Pancreas (tissue), 10 donors: ENCODE measurements at regions not wholly inside any gene's neighbourhood (a gene's known extent, or its start where the extent isn't known, plus 50 kb on each side); places are given as distances from the start of the nearest gene placed in this dataset.
"Not testable (repeated sequence)": the region's sequence is repeated elsewhere in the genome, so short reads cannot be mapped to it uniquely, and the experiment has no call there.

ENCODE experiments used
- ATAC-seq, 4 donors: fragments of 200-7000 bp; cut with Tn5 transposase; one replicate each; pipeline versions ENCODE4 v1.8.0 to v1.9.1; 2020; ENCODE audit warnings: mild to moderate bottlenecking in 4 of 4, moderate library complexity in 4 of 4
- DNase-seq, 6 donors: peaks; one replicate each; pipeline ENCODE4 v3.0.0-alpha.2; 2020
- FAIRE-seq: peaks from 2 replicates; lab custom pipeline; 2012; peaks lifted over from hg19 to GRCh38; lab: Jason Lieb, UNC
- H3K27ac ChIP-seq, 4 donors: fragments of 200-600 bp; sonication (generic); 1 replicate in 3 of 4; 2 replicates in 1 of 4; pipeline versions ENCODE4 v1.5.0 to v1.8.0; 2020
- H3K27me3 ChIP-seq, 4 donors: fragments of 200-600 bp; one replicate each; pipeline ENCODE4 v1.8.0; 2021
- H3K36me3 ChIP-seq, 3 donors: fragments of 200-600 bp; sonication (generic) in 1 of 3; one replicate each; pipeline versions ENCODE4 v1.5.0 to v1.8.0; 2020 to 2021
- H3K4me1 ChIP-seq, 3 donors: fragments of 200-600 bp; one replicate each; pipeline ENCODE4 v1.8.0; 2021
- H3K4me3 ChIP-seq, 4 donors: fragments of 200-600 bp; sonication (generic) in 2 of 4; one replicate each; pipeline versions ENCODE4 v1.5.0 to v1.8.0; 2020 to 2021
- H3K9me3 ChIP-seq, 4 donors: fragments of 200-600 bp; one replicate each; pipeline ENCODE4 v1.8.0; 2021
- WGBS, 2 donors: extraction: QIAGEN DNeasy Blood & Tissue Kit; methylation state at CpG; one replicate each; pipeline ENCODE4 v1.1.7; 2013; 5-methylcytosine and 5-hydroxymethylcytosine counted together
- intact Hi-C, 3 donors: fragments of 100-400 bp; cut with DNase I; formaldehyde crosslinking; loops; one replicate each; pipeline versions ENCODE4 v1.11.1 to v1.14.2; 2022
- TF ChIP-seq, protein P1 (sequence below), 4 donors: fragments of 200-600 bp; sonication (generic) in 3 of 4; IDR thresholded peaks; one replicate each; pipeline versions ENCODE4 v1.5.0 to v1.8.0; 2021; ENCODE audit warnings: antibody characterized with exemption in 4 of 4
- donor health status: healthy with polysubstance abuse.
- donor health status: DM: no; HTN: no; CAD: no; lungs with moderate emphysema.
- donor health status: DM: no; HTN: no; CAD: no.
- donor health status: control.
- donor health status: control.
- donor health status: Bipolar disorder and iron deficiency.
- donor health status: DM: yes; HTN: yes; CAD: no.
- donor health status: DM: no; HTN: no; CAD: no.
- donor health status: DM: no; HTN: no; CAD: no.
- donor health status: DM: yes; HTN: yes; CAD: no.

DNA sequence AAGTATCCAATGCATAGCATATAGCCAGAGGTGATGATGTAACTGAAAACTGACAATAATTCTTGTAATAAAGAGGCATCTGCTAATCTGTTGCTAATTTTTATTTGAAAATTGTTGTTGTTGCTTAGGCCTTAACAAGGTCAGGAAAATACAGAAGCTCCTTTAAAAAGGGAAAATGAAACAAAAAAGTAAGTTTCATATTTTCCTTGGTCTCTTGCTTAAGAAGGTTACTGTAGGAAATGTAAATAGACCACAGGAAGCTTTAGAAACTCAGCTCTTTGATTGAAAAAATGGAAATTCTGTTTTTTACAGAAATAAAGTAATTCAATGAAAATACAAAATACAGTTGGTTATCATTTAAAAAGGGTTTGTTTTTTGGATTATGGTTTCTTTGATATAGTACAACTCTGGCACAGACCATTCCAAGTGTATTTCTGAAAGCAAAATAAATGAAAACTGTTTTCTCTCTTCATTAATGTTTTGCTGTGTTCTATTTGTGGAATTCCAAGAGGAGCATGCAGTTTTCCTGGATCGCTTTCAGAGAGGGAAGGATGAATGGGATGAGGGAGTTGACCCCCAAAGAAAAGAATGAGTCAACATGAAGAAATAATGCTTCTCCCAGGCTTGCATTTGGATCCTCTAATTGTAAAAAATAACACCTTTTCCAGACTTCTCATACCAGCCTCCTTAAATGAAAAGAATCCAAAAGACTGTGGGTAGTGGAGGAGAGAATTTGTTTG is 398.0 kb upstream of the FAR2 start:
- DNase-seq (no peak), ATAC-seq (no peak), FAIRE-seq (no peak)
- TF ChIP-seq, protein P1, sequence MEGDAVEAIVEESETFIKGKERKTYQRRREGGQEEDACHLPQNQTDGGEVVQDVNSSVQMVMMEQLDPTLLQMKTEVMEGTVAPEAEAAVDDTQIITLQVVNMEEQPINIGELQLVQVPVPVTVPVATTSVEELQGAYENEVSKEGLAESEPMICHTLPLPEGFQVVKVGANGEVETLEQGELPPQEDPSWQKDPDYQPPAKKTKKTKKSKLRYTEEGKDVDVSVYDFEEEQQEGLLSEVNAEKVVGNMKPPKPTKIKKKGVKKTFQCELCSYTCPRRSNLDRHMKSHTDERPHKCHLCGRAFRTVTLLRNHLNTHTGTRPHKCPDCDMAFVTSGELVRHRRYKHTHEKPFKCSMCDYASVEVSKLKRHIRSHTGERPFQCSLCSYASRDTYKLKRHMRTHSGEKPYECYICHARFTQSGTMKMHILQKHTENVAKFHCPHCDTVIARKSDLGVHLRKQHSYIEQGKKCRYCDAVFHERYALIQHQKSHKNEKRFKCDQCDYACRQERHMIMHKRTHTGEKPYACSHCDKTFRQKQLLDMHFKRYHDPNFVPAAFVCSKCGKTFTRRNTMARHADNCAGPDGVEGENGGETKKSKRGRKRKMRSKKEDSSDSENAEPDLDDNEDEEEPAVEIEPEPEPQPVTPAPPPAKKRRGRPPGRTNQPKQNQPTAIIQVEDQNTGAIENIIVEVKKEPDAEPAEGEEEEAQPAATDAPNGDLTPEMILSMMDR (IDR thresholded peaks at IDR 0.05): no peak
- no peak overlapping the region for H3K4me3 ChIP-seq
- H3K27ac ChIP-seq: no peak overlapping the region
- intact Hi-C loops: no loop called here
- no peaks in the 10 kb centered on the region for H3K36me3 ChIP-seq
- no peaks in the 10 kb centered on the region for H3K9me3 ChIP-seq
- H3K4me1 ChIP-seq: no peaks in the 10 kb centered on the region
- 81 to 93% methylated on average over 1 of the region's 1 CpG for WGBS, 2 donors
- no peaks in the 10 kb centered on the region for H3K27me3 ChIP-seq

DNA sequence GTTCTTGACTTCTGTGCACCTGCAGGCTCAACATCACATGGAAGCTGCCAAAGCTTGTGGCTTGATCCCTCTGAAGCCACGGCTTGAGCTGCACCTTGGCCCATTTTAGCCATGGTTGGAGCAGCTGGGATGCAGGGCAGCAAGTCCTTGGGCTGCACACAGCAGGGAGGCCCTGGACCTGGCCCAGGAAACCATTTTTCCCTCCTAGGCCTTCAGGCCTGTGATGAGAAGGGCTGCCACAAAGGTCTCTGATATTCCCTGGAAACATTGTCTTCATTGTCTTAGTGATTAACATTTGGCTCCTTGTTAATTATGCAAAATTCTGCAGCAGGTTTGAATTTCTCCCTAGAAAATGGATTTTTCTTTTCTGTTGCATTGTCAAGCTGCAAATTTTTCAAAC is 394.1 kb upstream of the FAR2 start:
- ATAC-seq: no peak
- DNase-seq: no peak
- WGBS, 2 donors: 19 to 27% methylated on average over 1 of the region's 1 CpG
- TF ChIP-seq, protein P1 (IDR thresholded peaks at IDR 0.05): no peak
- no peak for FAIRE-seq
- Histone ChIP-seq H3K27ac (no peak overlapping the region), H3K9me3 (no peaks in the 10 kb centered on the region), H3K4me3 (no peak overlapping the region), H3K4me1 (no peaks in the 10 kb centered on the region), H3K27me3 (no peaks in the 10 kb centered on the region), H3K36me3 (no peaks in the 10 kb centered on the region)
- intact Hi-C loops: no loop called here

DNA sequence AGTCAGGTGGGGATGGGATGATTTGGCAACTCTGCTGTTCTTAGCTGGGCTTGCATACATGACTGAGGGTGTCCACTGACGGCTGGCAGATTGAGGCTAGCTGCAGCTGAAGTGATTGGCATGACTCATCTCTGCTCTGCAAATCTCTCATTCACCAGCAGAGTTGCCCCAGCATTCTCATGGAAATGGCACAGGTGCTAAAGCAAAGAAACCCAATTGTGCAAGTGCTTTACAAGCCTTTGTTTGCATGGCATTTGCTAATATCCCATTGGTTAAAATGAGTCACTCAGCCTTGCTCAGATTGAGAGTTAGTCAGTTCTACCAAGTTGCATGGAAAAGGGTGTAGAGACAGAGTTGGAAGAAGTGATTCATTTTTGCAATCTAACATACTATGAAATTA is 389.7 kb upstream of the FAR2 start:
- no peak for DNase-seq
- no peak for ATAC-seq
- H3K36me3 ChIP-seq: no peaks in the 10 kb centered on the region
- 36 to 44% methylated on average over 1 of the region's 1 CpG for WGBS, 2 donors
- H3K4me1 ChIP-seq: no peaks in the 10 kb centered on the region
- H3K4me3 ChIP-seq: no peak overlapping the region
- H3K27me3 ChIP-seq: no peaks in the 10 kb centered on the region
- H3K27ac ChIP-seq: no peak overlapping the region
- intact Hi-C loops: no loop called here
- TF ChIP-seq, protein P1 (IDR thresholded peaks at IDR 0.05): no peak
- H3K9me3 ChIP-seq: no peaks in the 10 kb centered on the region
- no peak for FAIRE-seq

DNA sequence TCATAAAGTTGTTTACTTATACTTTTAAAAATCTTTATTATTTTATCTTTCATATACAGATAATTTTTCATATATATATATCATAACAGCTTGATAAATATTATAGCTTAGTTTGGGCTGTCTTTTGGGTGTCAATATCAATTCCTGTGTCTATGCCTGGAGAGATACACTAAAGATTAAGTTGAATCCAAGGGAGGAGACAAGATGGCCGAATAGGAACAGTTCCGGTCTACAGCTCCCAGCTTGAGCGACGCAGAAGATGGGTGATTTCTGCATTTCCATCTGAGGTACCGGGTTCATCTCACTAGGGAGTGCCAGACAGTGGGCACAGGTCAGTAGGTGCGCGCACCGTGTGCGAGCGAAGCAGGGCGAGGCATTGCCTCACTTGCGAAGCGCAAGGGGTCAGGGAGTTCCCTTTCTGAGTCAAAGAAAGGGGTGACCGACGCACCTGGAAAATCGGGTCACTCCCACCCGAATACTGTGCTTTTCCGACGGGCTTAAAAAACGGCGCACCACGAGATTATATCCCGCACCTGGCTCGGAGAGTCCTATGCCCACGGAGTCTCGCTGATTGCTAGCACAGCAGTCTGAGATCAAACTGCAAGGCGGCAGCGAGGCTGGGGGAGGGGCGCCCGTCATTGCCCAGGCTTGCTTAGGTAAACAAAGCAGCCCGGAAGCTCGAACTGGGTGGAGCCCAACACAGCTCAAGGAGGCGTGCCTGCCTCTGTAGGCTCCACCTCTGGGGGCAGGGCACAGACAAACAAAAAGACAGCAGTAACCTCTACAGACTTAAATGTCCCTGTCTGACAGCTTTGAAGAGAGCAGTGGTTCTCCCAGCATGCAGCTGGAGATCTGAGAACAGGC is 388.8 kb upstream of the FAR2 start:
- FAIRE-seq, H3K36me3 ChIP-seq, intact Hi-C loops, H3K4me1 ChIP-seq, ATAC-seq, H3K27ac ChIP-seq, DNase-seq, H3K27me3 ChIP-seq, H3K9me3 ChIP-seq, H3K4me3 ChIP-seq: not testable (repeated sequence)
- WGBS, 2 donors: 81 to 88% methylated on average over 33 of the region's 33 CpGs

DNA sequence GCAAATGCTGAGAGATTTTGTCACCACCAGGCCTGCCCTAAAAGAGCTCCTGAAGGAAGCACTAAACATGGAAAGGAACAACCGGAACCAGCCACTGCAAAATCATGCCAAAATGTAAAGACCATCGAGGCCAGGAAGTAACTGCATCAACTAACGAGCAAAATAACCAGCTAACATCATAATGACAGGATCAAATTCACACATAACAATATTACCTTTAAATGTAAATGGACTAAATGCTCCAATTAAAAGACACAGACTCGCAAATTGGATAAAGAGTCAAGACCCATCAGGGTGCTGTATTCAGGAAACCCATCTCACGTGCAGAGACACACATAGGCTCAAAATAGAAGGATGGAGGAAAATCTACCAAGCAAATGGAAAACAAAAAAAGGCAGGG is 387.2 kb upstream of the FAR2 start:
- H3K27me3 ChIP-seq, H3K9me3 ChIP-seq, H3K4me1 ChIP-seq, ATAC-seq, H3K36me3 ChIP-seq, FAIRE-seq, intact Hi-C loops, H3K27ac ChIP-seq, DNase-seq, H3K4me3 ChIP-seq: not testable (repeated sequence)
- 65 to 76% methylated on average over 5 of the region's 5 CpGs for WGBS, 2 donors
